Glutamatergic neuron (in vitro differentiated cells): ENCODE measurements at regions not wholly inside any gene's neighbourhood (a gene's known extent, or its start where the extent isn't known, plus 50 kb on each side); places are given as distances from the start of the nearest gene placed in this dataset.

Experiments used
- DNase-seq: peaks from one replicate; pipeline ENCODE4 v3.0.0; 2022
- H3K27ac Mint-ChIP-seq: one replicate; pipeline ENCODE4 v1.8.0; 2020; ENCODE audit warnings: mild to moderate bottlenecking, mixed read lengths, inconsistent platforms; ENCODE audit not compliant: unreplicated experiment
- H3K27me3 Mint-ChIP-seq: one replicate; pipeline ENCODE4 v1.8.0; 2020; ENCODE audit warnings: mild to moderate bottlenecking, moderate library complexity, mixed read lengths, inconsistent platforms; ENCODE audit not compliant: unreplicated experiment
- H3K36me3 Mint-ChIP-seq: one replicate; pipeline ENCODE4 v1.8.0; 2020; ENCODE audit warnings: mild to moderate bottlenecking, mixed read lengths, inconsistent platforms; ENCODE audit not compliant: unreplicated experiment
- H3K4me1 Mint-ChIP-seq: one replicate; pipeline ENCODE4 v1.8.0; 2020; ENCODE audit warnings: mild to moderate bottlenecking, low read depth, mixed read lengths, inconsistent platforms; ENCODE audit not compliant: unreplicated experiment
- H3K4me3 Mint-ChIP-seq: one replicate; pipeline ENCODE4 v1.8.0; 2020; ENCODE audit warnings: mild to moderate bottlenecking, mixed read lengths, inconsistent platforms; ENCODE audit not compliant: unreplicated experiment
- H3K9me3 Mint-ChIP-seq: one replicate; pipeline ENCODE4 v1.8.0; 2020; ENCODE audit warnings: mild to moderate bottlenecking, moderate library complexity, mixed read lengths, inconsistent platforms; ENCODE audit not compliant: unreplicated experiment
- CTCF ChIP-seq: fragments of 200-600 bp; sonication (generic); IDR thresholded peaks from one replicate; pipeline ENCODE4 v1.5.0; 2021; ENCODE audit not compliant: partially characterized antibody, unreplicated experiment

GRCh38 chr13:64845110-64845509 is 2385.0 kb downstream of the PCDH9 start:
- no peaks in the 10 kb centered on the region for H3K4me1 Mint-ChIP-seq
- H3K4me3 Mint-ChIP-seq, result no peak overlapping the region
- H3K36me3 Mint-ChIP-seq, result no peaks in the 10 kb centered on the region
- no peak for DNase-seq
- no peaks in the 10 kb centered on the region for H3K27me3 Mint-ChIP-seq
- H3K9me3 Mint-ChIP-seq, result no peaks in the 10 kb centered on the region
- no peak for TF ChIP-seq CTCF
- no peak overlapping the region for H3K27ac Mint-ChIP-seq

GRCh38 chr13:64819081-64819480 is 2411.1 kb downstream of the PCDH9 start:
- no peaks in the 10 kb centered on the region for H3K4me1 Mint-ChIP-seq
- H3K27ac Mint-ChIP-seq, result no peak overlapping the region
- no peak overlapping the region for H3K4me3 Mint-ChIP-seq
- no peaks in the 10 kb centered on the region for H3K27me3 Mint-ChIP-seq
- no peak for TF ChIP-seq CTCF
- H3K36me3 Mint-ChIP-seq, result no peaks in the 10 kb centered on the region
- no peaks in the 10 kb centered on the region for H3K9me3 Mint-ChIP-seq
- DNase-seq, result no peak

GRCh38 chr13:64817691-64818090 is 2412.4 kb downstream of the PCDH9 start:
- H3K27me3 Mint-ChIP-seq, result no peaks in the 10 kb centered on the region
- no peak for DNase-seq
- no peaks in the 10 kb centered on the region for H3K9me3 Mint-ChIP-seq
- no peaks in the 10 kb centered on the region for H3K36me3 Mint-ChIP-seq
- H3K4me3 Mint-ChIP-seq, result no peak overlapping the region
- no peak for TF ChIP-seq CTCF
- H3K4me1 Mint-ChIP-seq, result no peaks in the 10 kb centered on the region
- no peak overlapping the region for H3K27ac Mint-ChIP-seq

GRCh38 chr13:64810750-64811149 is 2419.4 kb downstream of the PCDH9 start:
- H3K27ac Mint-ChIP-seq, result no peak overlapping the region

GRCh38 chr13:64808704-64809103 is 2421.4 kb downstream of the PCDH9 start:
- Mint-ChIP-seq H3K27me3 (no peaks in the 10 kb centered on the region), H3K9me3 (peaks cover 3% of the 10 kb centered on the region), H3K4me1 (no peaks in the 10 kb centered on the region), H3K4me3 (no peak overlapping the region), H3K36me3 (peaks cover 18% of the 10 kb centered on the region), H3K27ac (no peak overlapping the region)
- TF ChIP-seq CTCF, result no peak
- DNase-seq, result no peak

More at GRCh38 chr13:64810750-64811149, 2419.4 kb downstream of the PCDH9 start:
- TF ChIP-seq CTCF, result no peak
- Mint-ChIP-seq H3K4me1 (no peaks in the 10 kb centered on the region), H3K9me3 (peaks cover 3% of the 10 kb centered on the region), H3K36me3 (peaks cover 18% of the 10 kb centered on the region), H3K4me3 (no peak overlapping the region), H3K27me3 (no peaks in the 10 kb centered on the region)
- no peak for DNase-seq
